HG03060 (cell line): ENCODE measurements at regions not wholly inside any gene's neighbourhood (a gene's known extent, or its start where the extent isn't known, plus 50 kb on each side); places are given as distances from the start of the nearest gene placed in this dataset.

ENCODE experiments used
- ATAC-seq: cut with Tn5 transposase; IDR thresholded peaks from one replicate; pipeline ENCODE4 v1.9.1; 2021; ENCODE audit warnings: low read depth, moderate number of reproducible peaks; ENCODE audit not compliant: unreplicated experiment

GRCh38 chr16:85306071-85306792 lies 194.0 kb upstream of the CIBAR2 start:
- ATAC-seq: no peak

- ATAC-seq: no peak
Observed at GRCh38 chr16:85306793-85307551, 194.7 kb upstream of the CIBAR2 start.

- no peak for ATAC-seq
Observed at GRCh38 chr16:85307552-85308364, 195.5 kb upstream of the CIBAR2 start.

- no peak for ATAC-seq
Observed at GRCh38 chr16:85308611-85309540, 196.6 kb upstream of the CIBAR2 start.

GRCh38 chr16:85309656-85310587 lies 197.7 kb upstream of the CIBAR2 start:
- no peak for ATAC-seq

- no peak for ATAC-seq
Observed at GRCh38 chr16:85310868-85311585, 198.8 kb upstream of the CIBAR2 start.

- no peak for ATAC-seq
Observed at GRCh38 chr16:85311741-85312140, 199.5 kb upstream of the CIBAR2 start.

- no peak for ATAC-seq
Observed at GRCh38 chr16:85312174-85312573, 199.9 kb upstream of the CIBAR2 start.

GRCh38 chr16:85312642-85313525 lies 200.6 kb upstream of the CIBAR2 start:
- ATAC-seq: no peak

GRCh38 chr16:85313526-85314301 lies 201.4 kb upstream of the CIBAR2 start:
- ATAC-seq: no peak

- no peak for ATAC-seq
Observed at GRCh38 chr16:85314512-85314971, 202.3 kb upstream of the CIBAR2 start.

- no peak for ATAC-seq
Observed at GRCh38 chr16:85315866-85316265, 203.6 kb upstream of the CIBAR2 start.

- no peak for ATAC-seq
Observed at GRCh38 chr16:85316321-85316919, 204.1 kb upstream of the CIBAR2 start.

GRCh38 chr16:85316944-85317343 lies 204.7 kb upstream of the CIBAR2 start:
- ATAC-seq: no peak

GRCh38 chr16:85317704-85318103 lies 205.4 kb upstream of the CIBAR2 start:
- no peak for ATAC-seq
